Activated T-cell treated with anti-CD3 and anti-CD28 coated beads, Interleukin-2, amount 50 U/mL, for 72 hours (primary cell): ENCODE measurements at regions not wholly inside any gene's neighbourhood (a gene's known extent, or its start where the extent isn't known, plus 50 kb on each side); places are given as distances from the start of the nearest gene placed in this dataset.
"Not testable (repeated sequence)": the region's sequence is repeated elsewhere in the genome, so short reads cannot be mapped to it uniquely, and the experiment has no call there.

Source experiments
- ATAC-seq, 2 donors: fragments of 150-1000 bp; cut with Tn5 transposase; replicated peaks in 1 of 2; 2 replicates each; pipeline ENCODE4 v1.10.0; 2021; ENCODE audit warnings: moderate library complexity in 2 of 2, mild to moderate bottlenecking in 1 of 2
- DNase-seq, 2 donors: peaks; one replicate each; pipeline ENCODE4 v3.0.0; 2021 to 2022; ENCODE audit warnings: mixed read lengths in 1 of 2
- H3K27ac Mint-ChIP-seq: one replicate; pipeline ENCODE4 v1.8.0; 2022; ENCODE audit warnings: mild to moderate bottlenecking, moderate library complexity, mixed read lengths
- H3K27me3 Mint-ChIP-seq: one replicate; pipeline ENCODE4 v1.8.0; 2022; ENCODE audit warnings: low read depth, mixed read lengths
- H3K36me3 Mint-ChIP-seq, 2 donors: one replicate each; pipeline ENCODE4 v1.8.0; 2022; ENCODE audit warnings: mixed read lengths in 2 of 2, mild to moderate bottlenecking in 1 of 2; ENCODE audit not compliant: insufficient read depth in 2 of 2
- H3K4me1 Mint-ChIP-seq: one replicate; pipeline ENCODE4 v1.8.0; 2022; ENCODE audit warnings: low read depth, mixed read lengths
- H3K4me3 Mint-ChIP-seq, 2 donors: one replicate each; pipeline ENCODE4 v1.8.0; 2022; ENCODE audit warnings: mild to moderate bottlenecking in 2 of 2, mixed read lengths in 2 of 2, moderate library complexity in 2 of 2
- H3K9me3 Mint-ChIP-seq, 2 donors: one replicate each; pipeline ENCODE4 v1.8.0; 2022; ENCODE audit warnings: mixed read lengths in 2 of 2

GRCh38 chr2:8599421-8600242 lies 82.2 kb upstream of the ID2 start:
- Mint-ChIP-seq H3K27ac (no peak overlapping the region), H3K4me1 (peaks cover 30% of the 10 kb centered on the region), H3K36me3 (no peaks in the 10 kb centered on the region), H3K9me3 (peaks cover 0 to 1% of the 10 kb centered on the region in 2 donors), H3K4me3 (no peak overlapping the region), H3K27me3 (peaks cover 3% of the 10 kb centered on the region)
- ATAC-seq (no peak), DNase-seq (no peak)

GRCh38 chr2:8600456-8600855 lies 81.4 kb upstream of the ID2 start:
- H3K27ac Mint-ChIP-seq: no peak overlapping the region
- no peaks in the 10 kb centered on the region for H3K36me3 Mint-ChIP-seq
- H3K27me3 Mint-ChIP-seq: no peaks in the 10 kb centered on the region
- no peak for ATAC-seq
- no peak for DNase-seq
- H3K9me3 Mint-ChIP-seq: peaks cover 0 to 1% of the 10 kb centered on the region in 2 donors
- H3K4me1 Mint-ChIP-seq: peaks cover 23% of the 10 kb centered on the region
- H3K4me3 Mint-ChIP-seq: no peak overlapping the region

- no peak for DNase-seq
- peaks cover 35% of the 10 kb centered on the region for H3K4me1 Mint-ChIP-seq
- H3K27me3 Mint-ChIP-seq: no peaks in the 10 kb centered on the region
Observed at GRCh38 chr2:8602809-8603208, 79.0 kb upstream of the ID2 start.

GRCh38 chr2:8603356-8603755 lies 78.5 kb upstream of the ID2 start:
- DNase-seq, H3K27ac Mint-ChIP-seq, H3K36me3 Mint-ChIP-seq: not testable (repeated sequence)

More at GRCh38 chr2:8602809-8603208, 79.0 kb upstream of the ID2 start:
- no peak overlapping the region for H3K27ac Mint-ChIP-seq
- peaks cover 0 to 1% of the 10 kb centered on the region in 2 donors for H3K9me3 Mint-ChIP-seq
- no peak overlapping the region for H3K4me3 Mint-ChIP-seq
- ATAC-seq: no peak
- H3K36me3 Mint-ChIP-seq: no peaks in the 10 kb centered on the region

GRCh38 chr2:8604262-8604661 lies 77.6 kb upstream of the ID2 start:
- ATAC-seq (no peak), DNase-seq (no peak)
- Mint-ChIP-seq H3K4me3 (no peak overlapping the region), H3K4me1 (peaks cover 49% of the 10 kb centered on the region), H3K27ac (no peak overlapping the region), H3K27me3 (no peaks in the 10 kb centered on the region), H3K36me3 (no peaks in the 10 kb centered on the region), H3K9me3 (peaks cover 1 to 3% of the 10 kb centered on the region in 2 donors)

More at GRCh38 chr2:8603356-8603755, 78.5 kb upstream of the ID2 start:
- not testable (repeated sequence) for ATAC-seq, H3K9me3 Mint-ChIP-seq, H3K4me3 Mint-ChIP-seq, H3K27me3 Mint-ChIP-seq
- peaks cover 40% of the 10 kb centered on the region for H3K4me1 Mint-ChIP-seq

GRCh38 chr2:8605351-8606065 lies 76.3 kb upstream of the ID2 start:
- Mint-ChIP-seq H3K9me3 (peaks cover 5 to 6% of the 10 kb centered on the region in 2 donors), H3K4me3 (no peak overlapping the region), H3K27ac (no peak overlapping the region), H3K36me3 (peaks cover 4 to 8% of the 10 kb centered on the region in 2 donors), H3K27me3 (peaks cover 6% of the 10 kb centered on the region), H3K4me1 (peaks cover 54% of the 10 kb centered on the region)
- DNase-seq (no peak), ATAC-seq (no peak)

GRCh38 chr2:8606226-8606625 lies 75.6 kb upstream of the ID2 start:
- DNase-seq: peak in 1 of 2 donors; percentile 34
- peaks cover 11% of the 10 kb centered on the region in 2 donors for H3K9me3 Mint-ChIP-seq
- peaks cover 12% of the 10 kb centered on the region for H3K27me3 Mint-ChIP-seq
- peak in 1 of 2 donors; percentile 6 for ATAC-seq
- H3K4me1 Mint-ChIP-seq: peaks cover 54% of the 10 kb centered on the region
- H3K36me3 Mint-ChIP-seq: peaks cover 9 to 15% of the 10 kb centered on the region in 2 donors
- H3K27ac Mint-ChIP-seq: no peak overlapping the region
- peak overlapping the region in 1 of 2 donors; percentile 37 for H3K4me3 Mint-ChIP-seq

- Mint-ChIP-seq H3K36me3 (peaks cover 9 to 17% of the 10 kb centered on the region in 2 donors), H3K27me3 (peaks cover 12% of the 10 kb centered on the region), H3K4me1 (peaks cover 59% of the 10 kb centered on the region), H3K27ac (no peak overlapping the region), H3K9me3 (peaks cover 11% of the 10 kb centered on the region in 2 donors), H3K4me3 (peak overlapping the region; percentile 17 to 37)
- DNase-seq (no peak), ATAC-seq (no peak)
Observed at GRCh38 chr2:8606649-8607550, 75.0 kb upstream of the ID2 start.

GRCh38 chr2:8607606-8608005 lies 74.2 kb upstream of the ID2 start:
- Mint-ChIP-seq H3K36me3 (peaks cover 9 to 17% of the 10 kb centered on the region in 2 donors), H3K9me3 (peaks cover 11% of the 10 kb centered on the region in 2 donors), H3K4me1 (peaks cover 60% of the 10 kb centered on the region), H3K27ac (peak overlapping the region; percentile 14), H3K27me3 (peaks cover 12% of the 10 kb centered on the region), H3K4me3 (peak overlapping the region; percentile 26 to 60)
- DNase-seq: no peak
- no peak for ATAC-seq

GRCh38 chr2:8608411-8608954 lies 73.4 kb upstream of the ID2 start:
- peak; percentile 62 to 71 for DNase-seq
- Mint-ChIP-seq H3K27me3 (peaks cover 12% of the 10 kb centered on the region), H3K36me3 (peaks cover 9 to 17% of the 10 kb centered on the region in 2 donors), H3K4me3 (peak overlapping the region; percentile 41 to 60), H3K4me1 (peaks cover 61% of the 10 kb centered on the region), H3K27ac (peak overlapping the region; percentile 5), H3K9me3 (peaks cover 9 to 11% of the 10 kb centered on the region in 2 donors)
- ATAC-seq: peak; percentile 92 to 93

- peak overlapping the region in 1 of 2 donors; percentile 28 for H3K4me3 Mint-ChIP-seq
- H3K27me3 Mint-ChIP-seq: peaks cover 12% of the 10 kb centered on the region
- H3K27ac Mint-ChIP-seq: no peak overlapping the region
- no peak for ATAC-seq
- no peak for DNase-seq
- peaks cover 61% of the 10 kb centered on the region for H3K4me1 Mint-ChIP-seq
- H3K9me3 Mint-ChIP-seq: peaks cover 9 to 14% of the 10 kb centered on the region in 2 donors
- H3K36me3 Mint-ChIP-seq: peaks cover 9 to 17% of the 10 kb centered on the region in 2 donors
Observed at GRCh38 chr2:8609357-8609811, 72.5 kb upstream of the ID2 start.

- H3K4me3 Mint-ChIP-seq, DNase-seq, ATAC-seq, H3K27ac Mint-ChIP-seq: not testable (repeated sequence)
- H3K9me3 Mint-ChIP-seq: peaks cover 13 to 14% of the 10 kb centered on the region in 2 donors
- H3K36me3 Mint-ChIP-seq: peaks cover 9 to 17% of the 10 kb centered on the region in 2 donors
- peaks cover 26% of the 10 kb centered on the region for H3K27me3 Mint-ChIP-seq
- H3K4me1 Mint-ChIP-seq: peaks cover 56% of the 10 kb centered on the region
Observed at GRCh38 chr2:8610775-8611174, 71.1 kb upstream of the ID2 start.
